ENCODE measurements at regions not wholly inside any gene's neighbourhood (a gene's known extent, or its start where the extent isn't known, plus 50 kb on each side); places are given as distances from the start of the nearest gene placed in this dataset.

GRCh38 chr1:37243368-37244082 is 209.2 kb upstream of the GRIK3 start:
- no peak for DNase-seq

GRCh38 chr1:37244083-37244480 is 209.8 kb upstream of the GRIK3 start:
- no peak for DNase-seq

GRCh38 chr1:37244815-37245214 is 210.5 kb upstream of the GRIK3 start:
- no peak for DNase-seq

DNA sequence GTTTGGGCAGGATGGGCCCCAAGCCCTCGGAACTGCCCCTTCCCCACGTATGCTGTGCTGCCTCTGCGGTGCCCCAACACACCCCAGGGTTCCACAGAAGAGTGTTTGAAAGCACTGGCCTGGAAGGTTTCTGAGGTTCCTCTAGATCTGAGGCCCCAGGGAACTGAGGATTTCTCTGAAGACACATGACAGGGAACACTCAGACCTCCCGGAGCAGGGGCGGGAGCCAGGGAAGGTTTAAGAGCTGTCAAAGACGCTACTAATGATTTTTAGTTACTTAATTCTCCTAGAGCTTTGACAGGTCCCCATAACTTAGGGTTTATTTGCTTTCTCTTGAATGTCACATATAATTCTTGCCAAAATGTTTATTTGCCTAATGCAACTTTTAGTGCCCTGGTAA is 212.3 kb upstream of the GRIK3 start:
- DNase-seq: no peak

- no peak for DNase-seq
These were observed 216.1 kb upstream of the GRIK3 start for GRCh38 chr1:37250371-37250770.

DNA sequence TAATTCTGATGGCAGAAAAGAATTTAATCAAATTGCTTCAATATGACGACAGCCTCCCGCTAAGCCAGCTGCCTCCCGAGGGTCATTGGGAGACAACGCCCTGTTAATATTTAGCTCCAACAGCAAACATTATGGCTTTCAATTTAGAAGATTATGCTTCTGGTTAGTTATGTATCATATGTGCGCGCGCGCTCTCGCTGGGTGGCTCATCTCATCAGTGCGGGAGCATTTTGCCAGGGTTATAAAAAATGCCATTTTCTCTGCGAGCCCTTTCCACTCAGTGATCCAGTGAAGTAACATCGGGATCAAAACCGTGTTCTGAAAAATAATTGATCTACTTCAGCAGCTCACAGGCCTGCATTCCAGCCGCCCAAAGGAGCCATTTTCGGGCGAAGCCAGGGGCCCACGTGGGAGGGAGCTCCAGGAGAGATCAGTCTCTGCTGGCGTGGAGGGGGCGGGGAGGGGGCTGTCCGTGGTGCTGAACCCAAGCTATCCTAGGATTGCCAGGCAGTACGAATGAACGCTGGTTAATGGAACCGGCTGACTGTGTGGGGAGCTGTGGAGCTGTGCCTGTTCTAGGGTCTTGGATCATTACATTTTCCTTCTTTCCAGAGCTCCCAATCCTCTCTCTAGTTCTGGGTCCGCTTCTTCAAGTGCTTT is 219.1 kb upstream of the ZC3H12A start:
- DNase-seq: no peak

DNA sequence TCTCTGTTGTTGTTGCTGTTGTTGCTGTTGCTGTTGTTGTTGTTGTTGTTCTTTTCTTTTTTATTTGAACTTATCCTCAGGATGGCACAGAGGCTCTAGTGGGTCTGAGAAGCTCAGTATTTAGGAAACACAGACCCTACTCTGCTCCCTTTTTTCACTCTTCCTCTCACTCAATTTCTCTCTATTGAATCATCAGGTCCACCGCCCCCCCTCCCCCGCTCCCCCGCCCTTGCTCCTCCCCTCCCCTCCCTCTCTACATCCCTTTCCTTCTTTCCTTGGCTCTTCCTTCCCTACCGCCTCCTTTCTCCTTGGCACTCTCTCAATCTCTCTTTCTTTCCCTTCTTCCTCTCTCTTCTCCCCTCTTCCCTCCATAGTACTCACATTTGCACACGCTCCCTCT is 218.5 kb upstream of the ZC3H12A start:
- DNase-seq: no peak

DNA sequence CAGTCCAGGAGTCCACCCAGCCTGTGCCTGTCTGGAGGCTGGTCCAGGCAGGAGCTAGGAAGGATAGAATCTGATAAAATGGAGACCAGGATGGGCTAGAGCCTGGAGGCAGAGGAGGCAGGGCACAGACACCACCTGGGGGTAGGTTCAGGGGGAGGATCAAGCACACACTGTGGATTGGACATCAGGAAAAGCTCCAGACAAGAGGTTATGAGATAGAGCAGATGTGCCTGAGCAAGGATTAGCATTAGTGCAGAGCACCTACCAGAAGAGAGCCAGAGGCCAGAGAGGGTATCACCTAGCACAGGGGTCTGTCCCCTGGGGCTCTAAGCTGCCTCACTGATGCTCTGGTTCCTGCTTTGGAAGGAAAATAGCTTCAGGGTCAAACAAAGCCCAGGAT is 216.7 kb upstream of the ZC3H12A start:
- no peak for DNase-seq

DNA sequence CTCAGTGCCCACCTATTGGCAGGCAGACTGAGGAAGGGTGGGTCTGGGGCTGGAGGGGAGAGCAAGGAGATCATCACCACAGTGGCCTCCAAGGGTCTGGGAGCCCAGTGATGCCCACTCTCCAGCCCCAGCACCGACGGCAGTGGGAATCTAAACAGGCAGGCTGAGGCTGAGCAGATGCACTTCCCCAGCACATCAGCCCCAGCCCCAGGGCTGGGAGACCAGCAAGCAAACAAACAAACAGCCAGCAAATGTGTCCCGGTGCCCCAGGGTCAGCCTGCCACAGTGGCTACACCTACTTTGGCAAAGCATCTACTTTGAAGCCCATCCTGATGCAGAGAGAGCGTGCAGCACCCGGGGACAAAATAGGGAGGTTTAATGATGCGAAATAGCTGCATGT is 216.3 kb upstream of the ZC3H12A start:
- DNase-seq: no peak

DNA sequence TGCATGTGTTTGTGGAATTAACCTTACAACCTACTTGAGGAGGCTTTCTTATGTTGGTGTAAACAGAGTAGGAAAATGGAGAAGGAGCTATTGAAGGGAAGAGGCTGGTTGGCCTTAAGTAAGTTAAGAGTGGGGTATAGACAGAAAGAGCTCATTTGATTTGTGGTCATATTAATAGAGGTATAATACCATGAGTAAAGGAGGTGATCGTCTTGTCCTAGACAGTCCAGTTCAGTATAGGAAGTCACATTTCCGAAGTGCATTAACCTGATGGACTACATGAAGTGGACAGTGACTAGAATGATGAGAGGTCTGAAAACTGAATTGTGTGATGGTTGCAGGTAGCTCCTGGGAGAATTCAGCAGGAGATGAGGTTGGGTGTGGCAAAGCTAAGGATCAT is 215.4 kb upstream of the ZC3H12A start:
- DNase-seq: no peak

GRCh38 chr1:37261129-37261528 is 213.3 kb upstream of the ZC3H12A start:
- DNase-seq: no peak

GRCh38 chr1:37262439-37263170 is 211.8 kb upstream of the ZC3H12A start:
- no peak for DNase-seq

DNA sequence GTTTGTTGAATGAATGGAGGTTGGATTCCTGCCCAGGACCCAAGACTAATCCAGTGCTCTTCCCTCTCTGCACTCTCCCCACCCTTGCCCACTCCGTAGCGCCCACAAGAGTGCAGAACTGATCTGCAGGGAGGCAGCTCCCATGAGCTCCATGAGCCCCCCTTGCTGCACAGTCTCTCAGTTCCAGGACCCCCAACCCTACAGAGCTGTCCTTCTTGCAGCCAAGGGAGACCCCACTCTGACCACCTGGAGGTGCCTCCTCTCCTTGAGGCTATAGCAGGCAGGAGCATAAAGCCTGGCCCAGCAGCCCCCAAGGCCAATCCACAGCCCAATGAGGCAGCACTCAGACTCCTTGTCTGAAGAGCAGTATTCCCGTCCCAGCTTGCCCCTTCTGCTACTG is 209.2 kb upstream of the ZC3H12A start:
- DNase-seq: no peak

DNA sequence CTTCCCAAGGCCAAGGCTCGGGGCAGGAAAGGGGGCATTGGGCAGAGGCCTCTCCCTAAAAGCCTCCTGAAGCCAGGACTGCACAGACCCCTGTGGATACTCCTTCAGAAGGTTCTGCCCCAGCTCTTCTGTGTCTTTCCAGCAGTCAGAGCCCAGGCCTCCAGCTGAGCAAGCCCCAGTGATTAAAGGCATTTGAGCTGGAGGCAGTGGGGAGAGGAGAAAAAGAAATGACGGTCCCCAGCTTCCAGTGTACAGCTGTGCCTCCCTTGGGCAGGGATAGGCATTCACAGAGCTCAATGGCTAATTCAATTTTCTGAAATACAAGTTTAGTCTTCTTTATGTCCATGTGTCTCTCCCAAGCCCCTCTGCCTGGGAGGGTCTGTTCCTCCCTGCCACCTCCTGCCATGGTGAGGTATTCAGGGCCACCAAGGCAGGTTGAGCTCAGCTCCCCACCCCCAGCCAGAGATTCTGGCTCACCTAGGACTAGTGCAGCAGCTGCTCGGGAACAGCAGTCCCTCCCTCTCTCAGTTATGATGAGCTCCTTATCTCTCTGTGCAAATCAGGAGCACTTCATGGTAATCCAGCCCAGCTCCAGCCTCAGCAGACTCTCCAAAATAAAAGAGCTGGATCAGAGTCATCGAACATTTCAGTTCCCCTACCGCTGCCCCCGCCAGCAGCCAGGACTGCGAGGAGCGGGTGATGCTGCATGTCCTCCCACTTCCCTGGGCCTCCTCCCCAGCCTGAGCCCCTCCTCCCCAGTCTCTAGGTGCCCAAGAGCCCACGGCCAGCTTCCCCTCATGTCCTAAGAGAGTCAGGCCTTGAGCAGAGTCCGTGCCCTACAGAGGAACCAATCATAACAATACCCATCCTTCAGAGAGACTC is 208.4 kb upstream of the ZC3H12A start:
- DNase-seq: no peak

DNA sequence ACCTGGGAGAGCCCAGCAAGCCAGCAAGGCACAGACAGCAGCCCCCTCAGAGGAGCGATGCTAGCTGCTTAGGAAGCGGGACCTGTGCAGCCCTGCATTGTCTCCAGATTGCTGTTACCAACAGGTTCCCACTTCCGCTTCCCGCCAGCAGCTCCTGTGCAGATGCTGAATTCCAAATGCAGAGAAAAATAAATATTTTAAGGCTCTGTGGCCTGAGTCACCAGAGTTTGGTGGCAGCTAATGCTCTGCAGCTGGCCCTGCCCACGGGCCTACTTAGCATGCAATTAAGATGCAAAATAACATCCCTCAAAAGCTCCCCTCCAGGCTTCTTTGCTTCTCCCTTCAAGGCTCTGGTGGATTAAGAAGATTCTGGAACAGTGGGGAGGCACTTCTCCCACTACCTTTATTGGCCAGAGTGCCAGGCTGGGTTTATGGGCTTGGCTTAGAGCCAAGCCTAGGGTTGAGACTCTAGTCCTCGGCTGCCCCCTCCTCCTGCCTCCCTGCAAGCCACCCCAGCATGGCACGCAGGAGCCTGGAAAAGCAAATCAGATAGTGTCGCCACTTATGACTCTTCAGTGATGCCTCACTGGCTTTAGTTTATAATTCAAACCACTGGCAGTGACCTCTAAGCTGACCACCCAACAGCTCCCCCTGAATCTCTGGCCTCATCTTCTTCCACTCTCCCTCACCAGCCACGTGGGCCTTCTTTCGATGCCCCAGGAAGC is 207.1 kb upstream of the ZC3H12A start:
- DNase-seq: no peak

GRCh38 chr1:37270639-37271038 is 203.7 kb upstream of the ZC3H12A start:
- DNase-seq: no peak

- DNase-seq: no peak
These were observed 201.8 kb upstream of the ZC3H12A start for GRCh38 chr1:37272626-37273025.

DNA sequence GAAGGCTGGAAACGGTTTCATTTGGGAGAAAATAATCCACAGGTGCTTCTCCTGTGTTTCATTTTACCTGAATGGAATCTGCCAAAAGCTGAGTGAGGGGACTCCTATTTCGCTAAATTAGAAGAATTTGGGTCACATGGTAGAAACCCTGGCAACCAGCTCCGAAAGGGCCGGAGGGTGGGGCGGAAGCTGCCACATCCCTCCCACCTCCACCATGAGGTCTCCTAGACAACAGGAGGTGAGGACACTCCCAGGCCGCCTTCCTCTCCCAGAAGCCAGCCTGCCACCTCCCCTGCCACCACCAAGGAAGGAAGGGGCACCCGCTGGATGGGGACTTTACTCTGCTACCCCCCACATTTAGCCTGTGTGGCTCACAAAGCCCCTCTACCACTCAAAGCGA is 199.9 kb upstream of the ZC3H12A start:
- DNase-seq: no peak

DNA sequence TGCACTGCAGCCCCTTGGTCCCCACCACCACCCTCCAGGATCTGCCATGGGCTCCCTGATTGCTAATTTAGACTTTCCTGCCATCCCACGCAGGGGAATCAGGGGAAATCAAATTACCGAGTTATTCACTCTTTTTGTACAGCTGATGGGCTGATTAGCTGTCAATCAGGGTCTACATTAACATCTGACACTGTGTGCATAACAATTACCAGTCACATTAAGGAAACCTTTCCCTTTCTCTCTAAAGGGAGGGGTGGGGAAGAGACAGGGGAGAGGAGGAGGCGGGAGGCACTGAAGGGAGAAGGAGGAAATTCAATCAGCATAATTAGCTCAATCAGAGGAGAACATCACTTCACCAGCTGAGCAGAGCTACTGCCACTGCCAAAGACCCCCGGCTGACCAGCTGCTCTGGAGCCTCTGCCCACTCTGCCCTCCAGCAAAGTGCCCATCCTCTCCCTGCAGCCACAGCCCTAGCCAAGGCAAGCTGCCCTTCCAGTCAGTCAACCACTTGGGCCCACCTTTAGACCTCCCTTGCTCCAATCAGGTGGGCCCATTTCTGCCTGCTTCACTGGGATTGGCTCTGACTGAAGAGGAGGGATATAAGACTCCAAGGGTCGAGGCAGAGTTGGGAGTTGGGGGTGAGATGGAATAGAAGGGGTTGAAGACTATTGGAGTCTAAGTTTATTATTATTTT is 199.3 kb upstream of the ZC3H12A start:
- DNase-seq: peak; percentile 52

DNA sequence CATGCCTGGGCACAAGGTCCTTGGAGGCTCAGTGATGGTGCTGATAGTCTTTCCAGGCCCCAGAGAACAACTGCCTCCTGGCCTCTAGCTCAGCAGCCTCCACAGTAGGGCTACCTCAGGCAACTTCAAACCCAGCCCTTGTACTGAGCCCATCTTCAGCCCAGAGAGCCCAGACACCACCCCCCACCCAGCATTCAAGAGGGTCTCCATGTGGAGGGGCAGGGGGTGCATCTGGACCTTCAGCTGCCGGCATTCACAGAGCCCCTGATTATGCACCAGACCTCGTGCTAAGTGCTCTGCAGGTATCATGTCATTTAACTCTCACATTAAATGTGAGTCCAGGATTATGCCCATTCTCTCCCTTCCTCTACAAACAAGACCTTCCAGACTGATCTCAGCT is 197.0 kb upstream of the ZC3H12A start:
- DNase-seq: no peak

DNA sequence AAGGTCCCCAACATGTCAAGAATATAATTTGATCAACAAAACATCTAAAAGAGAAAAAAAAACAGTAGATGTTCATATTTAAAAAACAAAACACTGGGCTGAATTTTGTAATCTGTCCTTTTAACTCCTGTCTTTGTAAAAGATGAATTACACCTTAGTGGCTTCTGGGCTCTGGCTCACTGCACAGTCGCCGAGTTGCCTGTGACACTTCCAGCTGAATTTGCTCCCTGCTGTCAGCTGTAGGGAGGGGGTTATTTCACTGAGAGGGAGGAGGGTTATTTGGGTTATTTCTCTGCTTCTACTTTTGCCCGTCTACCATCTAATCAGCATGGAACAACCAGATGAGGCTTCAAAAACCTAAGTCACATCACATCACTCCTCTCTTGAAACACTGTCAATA is 193.0 kb upstream of the ZC3H12A start:
- DNase-seq: no peak

GRCh38 chr1:37282764-37283163 is 191.6 kb upstream of the ZC3H12A start:
- DNase-seq: no peak
